CD4-positive, alpha-beta T cell treated with Interleukin-12 subunit alpha and Interleukin-12 subunit beta, for 1 hour (primary cell): ENCODE measurements at regions not wholly inside any gene's neighbourhood (a gene's known extent, or its start where the extent isn't known, plus 50 kb on each side); places are given as distances from the start of the nearest gene placed in this dataset.
A peak's percentile ranks its signal among the peaks of the same experiment; 100 is the strongest.
"Not testable (repeated sequence)": the region's sequence is repeated elsewhere in the genome, so short reads cannot be mapped to it uniquely, and the experiment has no call there.

Source experiments
- DNase-seq: peaks from one replicate; pipeline ENCODE4 v3.0.0-alpha.2; 2020

DNA sequence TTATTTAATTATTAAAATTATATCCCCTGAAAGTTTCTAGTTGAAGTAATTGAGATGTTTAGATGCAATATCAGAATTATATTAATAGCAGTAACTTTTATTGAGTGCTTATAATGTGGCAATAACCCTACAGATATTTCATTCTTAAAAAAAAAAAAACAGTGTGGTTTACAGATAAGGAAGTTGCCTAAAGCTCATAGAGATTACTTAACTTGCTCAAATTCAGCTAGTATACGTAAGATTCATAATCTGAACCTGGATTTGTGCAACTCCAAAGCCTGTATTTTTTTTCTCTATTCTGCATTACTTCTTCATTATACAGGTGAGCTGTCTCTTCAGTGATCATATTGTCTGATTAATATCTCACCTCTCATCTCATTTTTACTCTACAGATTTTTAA is 156.0 kb upstream of the PTBP2 start:
- no peak for DNase-seq

DNA sequence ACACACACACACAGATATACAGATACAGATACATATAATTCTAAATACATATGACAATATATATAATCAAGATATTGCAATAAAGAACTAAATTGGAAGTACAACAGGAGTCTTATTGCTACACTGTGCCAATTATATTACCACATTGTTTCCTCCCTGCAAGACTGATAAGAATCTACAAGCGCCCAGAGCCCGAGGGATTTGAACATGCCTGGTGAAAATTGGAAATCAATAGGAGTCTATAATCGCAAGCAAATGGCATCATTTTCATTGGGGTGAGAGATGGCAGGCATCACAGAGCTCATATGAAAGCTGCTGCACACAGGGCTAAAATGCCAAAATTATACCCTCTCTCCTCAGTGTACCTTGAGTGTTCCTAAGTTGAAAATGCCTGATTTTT is 152.9 kb upstream of the PTBP2 start:
- DNase-seq: no peak

DNA sequence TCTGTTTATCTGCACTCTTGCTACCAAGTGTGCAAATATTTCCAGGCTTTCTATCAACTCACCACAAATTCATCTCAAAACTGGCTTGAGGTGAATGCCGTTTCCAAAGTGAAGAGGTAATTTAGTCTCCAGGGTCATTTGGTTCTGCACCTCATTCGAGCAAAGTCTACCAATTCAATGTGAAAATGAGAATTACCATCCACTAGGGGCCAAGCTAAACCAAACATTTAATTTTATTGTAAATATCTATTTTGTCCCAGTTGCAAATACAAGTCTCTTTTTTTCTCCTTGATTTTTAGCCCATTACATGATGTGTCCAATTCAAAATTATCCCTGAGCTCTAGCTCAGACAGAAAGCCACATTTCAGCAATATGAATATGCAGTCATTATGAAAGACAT is 152.3 kb upstream of the PTBP2 start:
- no peak for DNase-seq

DNA sequence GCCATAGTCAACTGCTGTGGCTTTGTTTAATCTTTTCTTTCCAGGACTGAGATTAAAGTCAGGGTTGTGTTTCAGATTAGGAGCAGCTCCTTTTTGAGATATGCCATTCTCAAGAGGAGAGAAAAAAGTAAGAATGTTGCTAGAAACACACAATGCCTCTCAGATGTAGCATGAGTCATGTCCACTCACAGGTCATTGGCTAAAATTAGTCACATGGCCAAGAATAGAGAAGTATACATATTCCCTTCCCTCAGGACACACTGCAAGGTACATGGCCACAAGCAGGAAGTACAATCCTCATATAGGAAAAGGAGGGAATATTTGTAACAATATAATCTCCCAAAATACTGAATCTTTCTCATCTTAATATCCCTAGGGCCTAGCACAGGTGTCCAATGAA is 141.9 kb upstream of the PTBP2 start:
- no peak for DNase-seq

DNA sequence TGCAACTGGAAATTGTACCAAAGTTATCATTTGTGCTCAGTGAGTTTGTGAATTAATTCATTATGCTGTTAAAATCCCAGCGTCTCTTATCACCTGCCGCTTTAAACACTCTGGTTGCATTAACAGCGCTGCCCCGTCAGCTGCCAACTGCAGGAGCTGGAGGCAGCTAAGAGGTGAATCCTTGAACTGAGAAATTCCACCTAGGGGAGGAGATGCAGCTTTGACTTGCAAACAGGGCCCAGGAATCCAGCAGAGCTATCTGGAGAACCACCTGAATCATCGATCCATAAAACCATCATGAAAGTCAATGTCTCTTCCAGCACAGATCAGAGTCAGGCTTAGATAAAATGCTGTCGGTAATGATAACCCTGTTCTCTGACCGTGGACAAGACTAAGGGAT is 140.7 kb upstream of the PTBP2 start:
- DNase-seq: no peak

DNA sequence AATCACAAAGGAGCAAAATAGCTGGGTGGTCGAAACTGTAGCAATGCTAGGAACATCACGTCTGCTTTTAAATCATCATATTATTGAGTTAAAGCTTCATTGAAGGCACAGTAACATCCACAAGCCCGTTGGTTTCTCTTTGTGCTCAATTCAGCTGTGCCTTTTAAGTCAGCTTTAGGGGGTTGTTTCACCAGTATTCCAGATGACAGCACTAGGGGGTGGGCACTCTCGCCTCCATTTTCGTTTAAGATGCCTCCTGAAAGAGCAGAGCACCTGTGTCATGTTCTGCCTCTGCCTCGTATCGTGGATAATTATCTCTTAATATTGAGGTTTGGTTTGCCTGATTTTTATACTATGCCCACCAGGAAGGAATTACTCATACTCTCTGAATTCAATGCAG is 139.8 kb upstream of the PTBP2 start:
- DNase-seq: no peak

DNA sequence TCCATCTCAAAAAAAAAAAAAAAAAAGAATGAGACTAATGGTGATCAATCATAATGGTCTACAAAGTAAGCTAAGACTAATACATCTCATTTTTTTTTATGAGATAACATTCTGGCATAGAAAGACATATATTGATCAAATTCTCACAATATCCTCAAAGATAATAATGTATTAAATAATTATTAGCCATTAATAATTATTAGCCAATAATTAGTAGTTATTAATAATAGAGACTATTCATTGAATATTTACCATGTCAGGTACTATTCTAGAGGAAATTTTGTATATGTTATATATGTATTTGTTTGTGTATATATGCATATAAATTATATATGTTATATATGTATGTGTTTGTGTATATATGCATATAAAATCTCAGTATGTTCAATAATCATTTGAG is 137.7 kb upstream of the PTBP2 start:
- DNase-seq: no peak

DNA sequence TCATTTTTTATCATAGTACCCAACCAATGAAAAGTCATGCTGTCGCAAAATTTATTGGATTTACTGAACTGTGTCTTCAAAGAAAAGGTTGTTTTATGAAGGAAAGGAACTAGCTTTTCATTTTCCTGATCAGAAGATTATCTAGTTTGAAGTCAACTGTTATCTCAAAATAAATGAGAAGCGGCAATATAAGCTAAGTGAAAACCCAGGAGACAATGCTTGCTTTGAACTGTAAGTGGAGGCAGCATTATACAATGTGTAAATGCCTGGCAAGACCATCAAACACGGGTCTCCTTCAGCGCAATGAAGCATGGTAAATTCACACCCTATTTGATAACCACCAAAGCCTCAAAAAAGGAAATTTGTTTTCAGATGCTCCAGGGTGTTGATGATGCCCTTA is 134.4 kb upstream of the PTBP2 start:
- no peak for DNase-seq

DNA sequence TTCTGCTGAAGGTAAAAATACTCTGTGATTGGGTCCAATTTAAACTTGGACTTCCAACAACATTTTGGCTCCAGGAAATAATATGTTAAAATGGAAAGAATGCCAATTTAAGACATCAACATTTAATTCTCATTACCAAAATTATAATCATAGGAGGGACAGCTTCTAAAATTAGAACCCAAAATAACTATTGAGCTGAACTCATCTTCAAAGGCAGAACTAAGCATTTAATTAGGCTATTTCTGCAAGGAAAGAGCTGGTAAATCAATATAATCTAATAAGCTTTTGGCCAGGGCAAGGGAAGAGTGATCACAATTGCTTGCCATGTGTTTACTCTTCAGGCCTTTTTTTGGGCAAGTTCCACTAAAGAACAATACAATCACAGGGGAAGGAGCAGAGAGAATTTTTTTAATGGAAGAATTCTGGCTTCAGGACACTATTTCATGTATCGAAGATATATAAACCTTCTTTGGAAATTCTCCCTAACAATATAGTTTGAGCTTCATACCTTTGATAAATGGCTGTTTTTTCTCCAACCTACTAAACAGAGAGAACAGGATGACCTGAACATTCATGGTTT is 133.1 kb upstream of the PTBP2 start:
- DNase-seq: no peak

DNA sequence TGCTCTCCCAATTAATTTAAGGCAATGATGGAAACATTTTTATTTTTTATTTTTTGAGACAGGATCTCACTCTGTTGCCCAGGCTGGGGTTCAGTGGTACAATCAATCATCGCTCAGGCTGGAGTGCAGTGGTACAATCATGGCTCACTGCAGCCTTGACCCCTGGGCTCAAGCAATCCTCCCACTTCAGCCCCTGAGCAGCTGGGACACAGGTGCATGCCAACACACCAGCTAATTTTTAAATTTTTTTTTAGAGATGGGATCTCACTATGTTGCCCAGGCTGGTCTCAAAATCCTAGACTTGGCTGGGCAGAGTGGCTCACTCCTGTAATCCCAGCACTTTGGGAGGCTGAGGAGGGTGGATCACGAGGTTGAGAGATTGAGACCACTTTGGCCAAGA is 126.1 kb upstream of the PTBP2 start:
- not testable (repeated sequence) for DNase-seq

DNA sequence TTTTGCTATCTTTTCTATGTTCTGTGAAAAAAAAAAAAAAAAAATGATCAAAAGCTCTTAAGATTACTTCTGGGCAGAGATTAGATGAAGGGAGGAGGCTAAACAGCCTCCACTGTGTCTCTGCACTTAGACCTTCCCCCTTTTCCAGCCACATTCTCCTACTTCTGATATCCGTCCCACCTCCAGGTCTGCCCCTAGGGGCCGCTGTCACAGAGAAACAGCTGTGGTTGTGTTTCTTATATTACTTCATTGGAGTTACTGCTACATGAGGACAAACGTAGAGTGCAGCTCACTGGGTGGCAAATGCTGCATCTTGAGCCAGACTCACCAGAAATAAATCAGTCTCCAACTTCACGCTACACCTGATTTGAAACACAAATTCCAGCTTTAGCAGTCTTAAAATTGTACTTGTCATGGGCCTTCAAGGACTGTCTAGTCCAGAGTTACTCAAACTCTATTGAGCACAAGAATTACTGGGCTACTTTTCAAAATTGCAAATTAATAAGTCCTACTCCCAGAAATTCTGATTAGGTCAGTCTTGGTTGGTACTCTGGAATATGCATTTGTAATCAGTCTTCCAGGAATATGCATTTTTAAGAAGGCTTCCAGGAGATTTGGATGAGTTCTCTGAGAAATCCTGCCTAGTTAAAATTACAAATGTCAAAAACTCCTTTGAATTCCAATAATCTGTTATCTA is 125.2 kb upstream of the PTBP2 start:
- peak; percentile 6 for DNase-seq

DNA sequence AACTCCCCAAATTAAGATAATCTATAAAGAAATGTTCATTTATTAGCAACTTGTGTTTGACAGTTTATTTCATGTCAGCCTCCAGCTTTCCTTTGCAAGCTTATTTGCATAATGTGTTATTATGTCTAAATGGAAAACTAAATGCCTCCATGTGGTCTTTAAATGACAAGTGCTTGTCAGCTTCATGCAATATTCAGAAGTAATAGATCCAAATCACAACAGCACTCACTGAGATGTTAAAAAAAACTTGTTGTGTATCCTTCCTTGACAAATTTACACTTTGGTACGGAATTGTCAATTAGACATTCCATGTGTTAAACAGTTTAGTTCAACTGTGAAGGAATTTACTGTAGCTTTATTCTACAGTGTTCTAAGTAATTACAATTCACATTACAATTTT is 124.4 kb upstream of the PTBP2 start:
- no peak for DNase-seq

DNA sequence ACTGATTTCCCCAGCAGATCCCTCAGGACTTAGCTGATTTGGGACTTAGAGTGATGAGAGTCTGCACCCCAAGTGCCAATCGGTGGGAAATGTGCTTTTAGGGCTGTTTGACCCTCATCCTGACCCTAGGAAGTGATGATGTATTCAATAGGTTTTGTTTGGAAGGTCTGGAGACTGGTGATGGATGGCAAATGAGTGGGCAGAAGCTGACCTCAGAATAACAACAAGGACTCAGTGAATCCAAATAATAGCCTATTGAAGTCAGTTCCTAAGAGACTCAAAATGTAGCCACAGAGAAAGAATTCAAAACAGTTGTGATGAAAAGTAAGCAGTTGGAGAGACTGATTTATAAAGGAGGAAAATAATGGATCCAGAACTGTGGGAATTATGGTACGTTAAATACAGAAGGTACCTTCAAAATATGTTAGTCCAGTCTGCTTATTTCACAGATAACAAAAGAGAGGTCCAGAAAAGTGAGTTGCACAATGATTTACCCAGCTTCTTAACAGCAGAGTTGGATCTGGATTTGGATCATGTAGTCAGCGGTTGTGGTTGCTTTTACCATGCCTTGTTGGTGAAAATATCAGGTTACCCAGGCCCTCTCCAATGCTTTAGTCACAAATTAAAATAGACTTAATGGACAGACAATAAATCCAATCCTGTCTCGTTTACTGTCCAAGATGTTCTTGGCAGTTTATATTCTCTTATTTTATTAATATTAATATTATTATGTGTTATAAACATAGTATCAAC is 123.0 kb upstream of the PTBP2 start:
- no peak for DNase-seq

DNA sequence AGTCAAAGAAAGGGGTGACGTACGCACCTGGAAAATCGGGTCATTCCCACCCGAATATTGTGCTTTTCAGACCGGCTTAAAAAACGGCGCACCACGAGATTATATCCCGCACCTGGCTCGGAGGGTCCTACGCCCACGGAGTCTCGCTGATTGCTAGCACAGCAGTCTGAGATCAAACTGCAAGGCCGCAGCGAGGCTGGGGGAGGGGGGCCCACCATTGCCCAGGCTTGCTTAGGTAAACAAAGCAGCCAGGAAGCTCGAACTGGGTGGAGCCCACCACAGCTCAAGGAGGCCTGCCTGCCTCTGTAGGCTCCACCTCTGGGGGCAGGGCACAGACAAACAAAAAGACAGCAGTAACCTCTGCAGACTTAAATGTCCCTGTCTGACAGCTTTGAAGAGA is 117.0 kb upstream of the PTBP2 start:
- DNase-seq: not testable (repeated sequence)

DNA sequence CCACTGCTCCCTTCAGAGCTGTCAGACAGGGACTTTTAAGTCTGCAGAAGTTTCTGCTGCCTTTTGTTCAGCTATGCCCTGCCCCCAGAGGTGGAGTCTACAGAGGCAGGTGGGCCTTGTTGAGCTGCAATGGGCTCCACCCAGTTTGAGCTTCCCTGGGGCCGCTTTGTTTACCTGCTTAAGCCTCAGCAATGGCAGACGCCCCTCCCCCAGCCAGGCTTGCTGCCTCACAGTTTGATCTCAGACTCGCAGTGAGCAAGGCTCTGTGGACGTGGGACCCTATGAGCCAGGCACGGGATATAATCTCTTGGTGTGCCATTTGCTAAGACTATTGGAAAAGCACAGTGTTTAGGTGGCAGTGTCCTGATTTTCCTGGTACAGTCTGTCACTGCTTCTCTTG is 104.2 kb upstream of the PTBP2 start:
- not testable (repeated sequence) for DNase-seq

DNA sequence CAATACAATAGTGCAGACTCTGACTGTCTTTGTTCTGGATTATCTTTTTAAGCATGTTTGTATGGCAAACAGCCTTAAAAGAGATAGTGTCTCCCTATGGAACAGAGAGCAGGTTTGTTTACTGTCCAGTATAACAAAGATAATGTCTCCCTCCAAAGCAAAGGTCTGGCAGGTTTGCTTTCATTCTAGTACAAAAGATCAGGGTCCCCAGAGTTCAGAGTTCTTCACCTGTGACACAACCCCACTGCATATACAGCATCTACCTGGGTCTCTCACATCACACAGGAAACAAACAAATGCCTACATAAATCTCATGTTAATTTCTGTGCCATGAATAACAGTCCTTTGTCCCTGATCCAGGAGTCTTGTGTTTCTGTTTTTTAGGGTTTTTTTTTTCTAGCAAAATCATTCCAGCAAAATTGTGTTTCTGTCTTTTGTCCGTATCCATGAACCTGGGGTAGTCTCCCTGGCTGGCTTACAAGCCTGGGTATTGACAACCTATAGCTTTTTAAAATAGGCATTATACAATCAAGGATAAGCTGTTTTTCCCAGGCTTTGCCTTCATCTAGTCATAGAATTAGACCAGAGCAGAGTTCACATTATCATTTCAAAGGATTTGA is 89.4 kb upstream of the PTBP2 start:
- DNase-seq: no peak

DNA sequence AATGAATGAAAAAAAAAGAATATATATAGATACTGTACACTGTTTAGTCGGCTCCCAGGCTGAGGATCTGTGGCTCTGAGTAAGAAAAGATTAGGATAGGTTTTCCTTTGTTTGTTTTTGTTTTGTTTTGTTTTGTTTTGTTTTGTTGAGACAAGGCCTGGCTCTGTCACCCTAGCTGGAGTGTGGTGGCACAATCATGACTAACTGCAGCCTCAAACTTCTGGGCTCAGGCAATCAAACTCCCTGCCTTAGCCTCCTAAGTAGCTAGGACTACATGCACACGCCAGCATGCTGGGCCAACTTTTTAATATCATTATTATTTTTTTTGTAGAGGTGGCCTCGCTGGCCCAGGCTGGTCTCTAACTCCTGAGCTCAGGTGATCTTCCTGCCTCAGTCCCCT is 87.9 kb upstream of the PTBP2 start:
- no peak for DNase-seq

DNA sequence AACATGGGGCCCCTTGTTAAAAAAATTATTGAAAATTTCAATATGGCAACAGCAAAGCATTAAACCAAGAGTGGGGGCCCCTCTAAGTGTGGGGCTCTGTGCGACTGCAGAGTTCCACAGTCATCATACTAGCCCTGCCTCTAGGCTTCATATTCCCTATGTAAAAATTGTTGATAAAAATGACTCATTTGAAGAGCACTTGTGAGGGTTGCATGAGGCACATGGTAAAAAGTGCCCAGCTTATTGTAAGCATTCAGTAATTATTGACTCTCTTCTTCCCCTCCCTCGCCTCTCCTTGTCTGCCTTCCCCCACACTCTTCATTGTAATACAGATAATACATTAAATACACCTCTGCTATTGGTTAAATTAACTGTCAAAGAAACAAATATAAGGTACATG is 86.7 kb upstream of the PTBP2 start:
- no peak for DNase-seq

DNA sequence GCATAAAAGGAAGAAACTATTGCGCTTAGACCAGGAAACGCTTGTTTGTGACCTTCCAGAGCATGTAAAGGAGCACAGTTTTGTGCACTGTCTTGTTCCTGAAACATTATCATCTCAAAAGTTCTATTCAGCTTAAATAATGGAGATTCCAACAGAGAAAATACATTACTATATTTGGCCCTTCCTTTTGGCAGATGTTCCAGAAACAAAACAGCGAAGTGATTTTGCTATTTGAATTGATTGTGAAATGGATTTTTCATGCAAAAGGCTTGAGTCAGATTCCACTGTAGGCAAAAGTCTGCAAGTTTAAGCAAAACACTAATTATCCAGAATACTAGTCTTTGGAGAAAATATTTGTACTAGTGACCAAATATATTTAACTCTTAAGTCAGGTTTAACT is 80.3 kb upstream of the PTBP2 start:
- no peak for DNase-seq

DNA sequence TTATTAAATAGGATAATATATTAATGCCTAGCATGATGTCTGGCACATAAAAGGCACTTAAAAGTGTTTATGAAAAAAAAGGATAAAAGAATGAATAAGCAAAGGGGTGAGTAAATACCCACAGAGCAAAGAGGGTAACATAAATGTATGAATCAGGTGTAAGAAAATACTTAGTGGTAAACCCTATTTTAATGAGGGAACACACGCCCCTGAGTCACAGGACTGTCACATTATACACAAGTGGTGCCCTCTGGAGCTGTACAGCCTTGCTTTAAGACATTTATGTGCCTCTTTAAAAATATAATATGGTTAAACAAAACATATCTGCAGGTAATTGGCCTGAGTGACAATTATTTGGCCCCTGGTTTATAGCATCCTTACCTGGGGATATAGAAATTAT is 78.1 kb upstream of the PTBP2 start:
- DNase-seq: no peak

DNA sequence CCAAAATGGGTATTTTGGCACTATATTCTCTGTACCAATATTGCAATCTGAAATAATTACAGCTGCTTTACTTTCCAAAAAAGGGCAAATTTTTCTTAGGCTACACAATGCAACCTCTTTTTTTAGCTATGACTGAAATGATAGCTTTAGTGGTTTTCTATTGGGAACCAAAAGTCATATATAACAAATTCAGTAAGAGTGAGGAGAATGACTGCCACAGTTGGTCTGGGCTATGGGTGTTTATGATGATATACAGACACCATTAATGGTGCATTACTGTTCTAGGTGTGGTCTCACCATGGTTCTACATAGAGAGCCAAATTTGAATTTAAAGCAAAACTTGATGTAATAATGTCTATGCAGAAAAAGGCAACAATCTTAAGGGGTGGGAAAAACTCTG is 72.3 kb upstream of the PTBP2 start:
- DNase-seq: no peak

DNA sequence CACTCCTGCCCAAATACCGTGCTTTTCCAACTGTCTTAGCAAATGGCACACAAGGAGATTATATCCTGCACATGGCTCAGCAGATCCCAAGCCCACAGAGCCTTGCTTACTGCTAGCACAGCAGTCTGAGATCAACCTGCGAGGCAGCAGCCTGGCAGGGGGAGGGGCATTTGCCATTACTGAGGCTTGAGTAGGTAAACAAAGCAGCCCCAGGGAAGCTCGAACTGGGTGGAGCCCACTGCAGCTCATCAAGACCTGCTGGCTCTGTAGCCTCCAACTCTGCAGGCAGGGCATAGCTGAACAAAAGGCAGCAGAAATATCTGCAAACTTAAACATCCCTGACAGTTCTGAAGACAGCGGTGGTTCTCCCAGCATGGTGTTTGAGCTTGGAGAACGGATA is 70.1 kb upstream of the PTBP2 start:
- DNase-seq: no peak

DNA sequence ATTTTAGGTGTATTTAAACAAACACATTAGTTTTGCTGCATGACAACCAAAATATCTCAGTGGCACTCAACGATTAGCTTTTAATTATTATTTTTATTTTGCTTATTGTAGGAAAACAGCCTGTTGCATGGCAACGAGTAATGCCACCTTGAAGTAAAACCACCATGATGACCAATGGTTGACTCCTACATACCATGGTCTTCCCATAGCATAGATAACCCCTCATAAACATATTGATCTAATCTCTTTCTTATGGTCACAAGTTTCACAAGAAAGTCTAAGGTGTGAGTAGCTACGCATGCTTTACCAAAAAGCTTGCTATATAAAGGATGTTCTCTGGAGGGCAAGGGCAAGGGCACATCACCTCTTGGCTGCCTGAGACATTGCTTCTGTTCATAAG is 61.5 kb upstream of the PTBP2 start:
- no peak for DNase-seq

DNA sequence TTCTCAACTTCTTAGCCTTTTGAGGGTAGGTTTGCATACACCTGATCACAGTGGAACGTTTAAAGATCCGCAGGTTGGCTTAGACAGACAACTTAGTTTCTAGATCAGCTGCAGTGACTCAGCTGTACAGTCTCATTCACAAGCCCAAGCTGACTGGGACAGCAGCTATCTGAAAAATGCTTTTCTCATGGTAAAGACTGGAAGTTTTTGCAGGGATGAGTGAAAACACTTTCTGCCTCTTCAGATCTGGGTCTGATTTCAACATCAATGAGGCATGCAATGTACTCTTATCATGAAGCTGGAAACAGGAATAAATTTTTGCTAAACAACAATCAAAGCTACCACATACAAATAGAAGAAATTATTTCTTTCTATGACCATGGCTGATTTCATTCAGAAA is 61.1 kb upstream of the PTBP2 start:
- no peak for DNase-seq
